Kidney (tissue), 13 donors: ENCODE measurements at regions not wholly inside any gene's neighbourhood (a gene's known extent, or its start where the extent isn't known, plus 50 kb on each side); places are given as distances from the start of the nearest gene placed in this dataset.
"Not testable (repeated sequence)": the region's sequence is repeated elsewhere in the genome, so short reads cannot be mapped to it uniquely, and the experiment has no call there.

ENCODE experiments used
- DNase-seq, 5 donors: peaks; one replicate each; pipeline ENCODE4 v3.0.0-alpha.2; 2013 to 2020
- FAIRE-seq: peaks from 2 replicates; lab custom pipeline; 2012; peaks lifted over from hg19 to GRCh38; lab: Jason Lieb, UNC
- H3K27ac ChIP-seq, 2 donors: one replicate each; pipeline ENCODE4 v1.7.0; 2013; ENCODE audit warnings: low read depth in 2 of 2, low read length in 2 of 2, inconsistent platforms in 1 of 2
- H3K27me3 ChIP-seq: one replicate; pipeline ENCODE4 v1.7.1; 2013; ENCODE audit warnings: low read length, inconsistent platforms; ENCODE audit not compliant: control insufficient read depth, insufficient read depth
- H3K36me3 ChIP-seq, 3 donors: one replicate each; pipeline versions ENCODE4 v1.7.0 to v1.7.1; 2013; ENCODE audit warnings: low read length in 3 of 3, control low read depth in 1 of 3, inconsistent platforms in 1 of 3; ENCODE audit not compliant: insufficient read depth in 3 of 3, control insufficient read depth in 2 of 3
- H3K4me1 ChIP-seq, 3 donors: one replicate each; pipeline versions ENCODE4 v1.7.0 to v1.7.1; 2013; ENCODE audit warnings: low read length in 3 of 3, inconsistent platforms in 1 of 3, low read depth in 1 of 3; ENCODE audit not compliant: control insufficient read depth in 2 of 3, insufficient read depth in 2 of 3
- H3K4me3 ChIP-seq, 3 donors: one replicate each; pipeline versions ENCODE4 v1.7.0 to v1.8.1; 2013; ENCODE audit warnings: low read length in 3 of 3, control low read depth in 1 of 3, inconsistent platforms in 1 of 3
- H3K9ac ChIP-seq, 3 donors: one replicate each; pipeline versions ENCODE4 v1.7.0 to v1.7.1; 2013; ENCODE audit warnings: low read length in 3 of 3, control low read depth in 1 of 3, inconsistent platforms in 1 of 3
- H3K9me3 ChIP-seq, 3 donors: one replicate each; pipeline versions ENCODE4 v1.7.0 to v1.7.1; 2013; ENCODE audit warnings: low read length in 3 of 3, control low read depth in 1 of 3, inconsistent platforms in 1 of 3; ENCODE audit not compliant: control insufficient read depth in 2 of 3, insufficient read depth in 1 of 3
- intact Hi-C: fragments of 100-400 bp; cut with DNase I; formaldehyde crosslinking; loops from one replicate; pipeline ENCODE4 v1.11.1; 2022
- TF ChIP-seq, protein P1 (sequence below): IDR thresholded peaks from 3 replicates; pipeline ENCODE4 v1.5.1; 2012; ENCODE audit warnings: mild to moderate bottlenecking, moderate library complexity, borderline replicate concordance; ENCODE audit not compliant: insufficient read depth; ENCODE audit errors: extremely low read depth
- donor health status: control.
- donor health status: control.
- donor health status: control.
- donor health status: control.
- donor health status: control.
- donor health status: DM: yes; HTN: yes; CAD: no.
- donor health status: Normal renal cell carcinoma (clear cell type).

GRCh38 chr7:85274454-85274853 lies 87.6 kb upstream of the SEMA3D start:
- FAIRE-seq (no peak), DNase-seq (no peak)
- H3K4me3 ChIP-seq, result no peak overlapping the region
- intact Hi-C loops, result no loop called here
- H3K4me1 ChIP-seq, result no peaks in the 10 kb centered on the region
- H3K9ac ChIP-seq, result no peak overlapping the region
- H3K27me3 ChIP-seq, result no peaks in the 10 kb centered on the region
- TF ChIP-seq, protein P1, sequence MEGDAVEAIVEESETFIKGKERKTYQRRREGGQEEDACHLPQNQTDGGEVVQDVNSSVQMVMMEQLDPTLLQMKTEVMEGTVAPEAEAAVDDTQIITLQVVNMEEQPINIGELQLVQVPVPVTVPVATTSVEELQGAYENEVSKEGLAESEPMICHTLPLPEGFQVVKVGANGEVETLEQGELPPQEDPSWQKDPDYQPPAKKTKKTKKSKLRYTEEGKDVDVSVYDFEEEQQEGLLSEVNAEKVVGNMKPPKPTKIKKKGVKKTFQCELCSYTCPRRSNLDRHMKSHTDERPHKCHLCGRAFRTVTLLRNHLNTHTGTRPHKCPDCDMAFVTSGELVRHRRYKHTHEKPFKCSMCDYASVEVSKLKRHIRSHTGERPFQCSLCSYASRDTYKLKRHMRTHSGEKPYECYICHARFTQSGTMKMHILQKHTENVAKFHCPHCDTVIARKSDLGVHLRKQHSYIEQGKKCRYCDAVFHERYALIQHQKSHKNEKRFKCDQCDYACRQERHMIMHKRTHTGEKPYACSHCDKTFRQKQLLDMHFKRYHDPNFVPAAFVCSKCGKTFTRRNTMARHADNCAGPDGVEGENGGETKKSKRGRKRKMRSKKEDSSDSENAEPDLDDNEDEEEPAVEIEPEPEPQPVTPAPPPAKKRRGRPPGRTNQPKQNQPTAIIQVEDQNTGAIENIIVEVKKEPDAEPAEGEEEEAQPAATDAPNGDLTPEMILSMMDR, result no peak
- H3K9me3 ChIP-seq, result no peaks in the 10 kb centered on the region
- H3K27ac ChIP-seq, result no peak overlapping the region
- no peaks in the 10 kb centered on the region for H3K36me3 ChIP-seq

- DNase-seq (no peak), FAIRE-seq (no peak)
- Histone ChIP-seq H3K4me3 (no peak overlapping the region), H3K9me3 (no peaks in the 10 kb centered on the region), H3K9ac (no peak overlapping the region), H3K4me1 (no peaks in the 10 kb centered on the region), H3K36me3 (no peaks in the 10 kb centered on the region), H3K27me3 (no peaks in the 10 kb centered on the region), H3K27ac (no peak overlapping the region)
- TF ChIP-seq, protein P1, result no peak
- intact Hi-C loops, result no loop called here
These were observed 76.0 kb upstream of the SEMA3D start for GRCh38 chr7:85262891-85263290.

DNA sequence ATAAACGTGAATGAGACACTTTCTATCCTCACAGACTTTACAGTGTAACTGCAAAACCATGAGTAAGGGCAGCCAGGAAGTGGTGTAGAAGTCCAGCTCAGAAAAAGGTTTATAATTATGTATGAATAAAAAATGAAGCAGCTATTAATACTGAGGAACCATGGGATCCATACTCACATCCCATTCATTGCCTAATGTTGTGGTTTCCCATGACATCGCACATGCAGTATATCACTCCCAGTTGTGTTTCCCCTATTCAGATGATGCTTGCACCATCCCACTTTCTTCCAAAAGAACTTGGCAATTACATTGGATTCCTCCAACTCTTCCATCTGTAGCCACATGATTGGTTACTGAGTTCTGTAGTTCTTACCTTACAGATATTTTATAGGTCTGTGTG lies 74.5 kb upstream of the SEMA3D start:
- intact Hi-C loops, result no loop called here

DNA sequence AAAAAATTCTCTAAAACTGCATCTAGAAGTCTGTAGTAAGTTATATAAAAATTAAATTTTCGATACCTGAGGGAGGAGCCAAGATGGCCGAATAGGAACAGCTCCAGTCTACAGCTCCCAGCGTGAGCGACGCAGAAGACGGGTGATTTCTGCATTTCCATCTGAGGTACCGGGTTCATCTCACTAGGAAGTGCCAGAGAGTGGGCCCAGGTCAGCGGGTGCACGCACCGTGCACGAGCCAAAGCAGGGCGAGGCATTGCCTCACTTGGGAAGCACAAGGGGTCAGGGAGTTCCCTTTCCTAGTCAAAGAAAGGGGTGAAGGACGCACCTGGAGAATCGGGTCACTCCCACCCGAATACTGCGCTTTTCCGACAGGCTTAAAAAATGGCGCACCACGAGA lies 62.9 kb upstream of the SEMA3D start:
- DNase-seq, H3K4me1 ChIP-seq, H3K36me3 ChIP-seq, H3K9me3 ChIP-seq, H3K27ac ChIP-seq, H3K9ac ChIP-seq, H3K4me3 ChIP-seq, H3K27me3 ChIP-seq, FAIRE-seq, intact Hi-C loops: not testable (repeated sequence)

More for the DNA sequence above, 74.5 kb upstream of the SEMA3D start:
- no peak overlapping the region for H3K4me3 ChIP-seq
- no peaks in the 10 kb centered on the region for H3K4me1 ChIP-seq
- H3K9me3 ChIP-seq, result no peaks in the 10 kb centered on the region
- DNase-seq (no peak), FAIRE-seq (no peak)
- no peaks in the 10 kb centered on the region for H3K27me3 ChIP-seq
- H3K9ac ChIP-seq, result no peak overlapping the region
- no peaks in the 10 kb centered on the region for H3K36me3 ChIP-seq
- TF ChIP-seq, protein P1, result no peak
- no peak overlapping the region for H3K27ac ChIP-seq
